Caco-2 (cell line): ENCODE measurements at regions not wholly inside any gene's neighbourhood (a gene's known extent, or its start where the extent isn't known, plus 50 kb on each side); places are given as distances from the start of the nearest gene placed in this dataset.
"Not testable (repeated sequence)": the region's sequence is repeated elsewhere in the genome, so short reads cannot be mapped to it uniquely, and the experiment has no call there.

Experiments used
- BruUV-seq: library from RNA; stranded (reverse); fragments of 400-500 nt; replicated peaks from 2 replicates; lab custom pipeline; 2021; lab: Mats Ljungman, UMichigan
- CTCF ChIA-PET: fragments of 300-600 bp; sonication (Branson Sonifier 250); formaldehyde crosslinking; loops from one replicate; lab custom pipeline; 2022; ENCODE audit warnings: antibody characterized with exemption; lab: Charles Lee
- POLR2A ChIA-PET: fragments of 300-600 bp; sonication (Branson Sonifier 250); formaldehyde crosslinking; loops from one replicate; lab custom pipeline; 2022; ENCODE audit warnings: antibody characterized with exemption; lab: Charles Lee
- DNase-seq, 2 experiments: peaks; one replicate each; pipeline versions ENCODE4 v3.0.0 to v3.0.0-alpha.2; 2020 to 2022
- H3K27me3 ChIP-seq: replicated peaks from 2 replicates; pipeline ENCODE4 v1.6.0; 2011; ENCODE audit warnings: low read length; ENCODE audit not compliant: control insufficient read depth, insufficient read depth
- H3K36me3 ChIP-seq: 2 replicates; pipeline ENCODE4 v1.5.1; 2011; ENCODE audit warnings: low read length; ENCODE audit not compliant: control insufficient read depth, insufficient read depth
- H3K4me1 ChIP-seq: fragments of 250-450 bp; sonication (Bioruptor Pico); 2 replicates; pipeline ENCODE4 v1.5.1; 2020; ENCODE audit warnings: mild to moderate bottlenecking
- H3K4me3 ChIP-seq: 2 replicates; pipeline ENCODE4 v1.5.1; 2011; ENCODE audit warnings: low read depth, mild to moderate bottlenecking, control low read depth, low read length
- H3K9me3 ChIP-seq: fragments of 250-450 bp; sonication (Bioruptor Pico); 2 replicates; pipeline ENCODE4 v1.5.1; 2020; ENCODE audit warnings: mild to moderate bottlenecking, moderate library complexity
- H3K27ac Mint-ChIP-seq: one replicate; pipeline ENCODE4 v1.8.0; 2022; ENCODE audit warnings: mixed read lengths; ENCODE audit not compliant: unreplicated experiment
- H3K27me3 Mint-ChIP-seq: one replicate; pipeline ENCODE4 v1.8.0; 2022; ENCODE audit warnings: mixed read lengths; ENCODE audit not compliant: insufficient read depth, unreplicated experiment
- H3K36me3 Mint-ChIP-seq: one replicate; pipeline ENCODE4 v1.8.0; 2022; ENCODE audit warnings: mild to moderate bottlenecking, mixed read lengths; ENCODE audit not compliant: insufficient read depth, unreplicated experiment
- H3K4me1 Mint-ChIP-seq: one replicate; pipeline ENCODE4 v1.8.0; 2022; ENCODE audit warnings: low read depth, mixed read lengths; ENCODE audit not compliant: unreplicated experiment
- H3K4me3 Mint-ChIP-seq: one replicate; pipeline ENCODE4 v1.8.0; 2022; ENCODE audit warnings: mild to moderate bottlenecking, moderate library complexity, mixed read lengths; ENCODE audit not compliant: unreplicated experiment
- H3K9me3 Mint-ChIP-seq: one replicate; pipeline ENCODE4 v1.8.0; 2022; ENCODE audit warnings: mixed read lengths; ENCODE audit not compliant: unreplicated experiment
- CTCF ChIP-seq, 2 experiments: fragments of 200-600 bp in 1 of 2; IDR thresholded peaks; 1 replicate in 1 of 2; 2 replicates in 1 of 2; pipeline versions ENCODE4 v1.5.1 to v1.8.0; 2011 to 2022; ENCODE audit warnings: antibody characterized with exemption in 1 of 2, control low read depth in 1 of 2, inconsistent platforms in 1 of 2, low read depth in 1 of 2, low read length in 1 of 2, mild to moderate bottlenecking in 1 of 2, moderate library complexity in 1 of 2; ENCODE audit not compliant: insufficient read depth in 1 of 2, severe bottlenecking in 1 of 2, unreplicated experiment in 1 of 2
- intact Hi-C: fragments of 100-400 bp; cut with micrococcal nuclease; formaldehyde crosslinking; loops from one replicate; pipeline ENCODE4 v1.10.0; 2022; ENCODE audit not compliant: unreplicated experiment

- no peak for DNase-seq
- no TSS peak for BruUV-seq
- no peaks in the 10 kb centered on the region for H3K4me1 ChIP-seq
- POLR2A ChIA-PET, result no interaction called here
- H3K36me3 ChIP-seq, result no peaks in the 10 kb centered on the region
- Mint-ChIP-seq H3K36me3 (no peaks in the 10 kb centered on the region), H3K9me3 (no peaks in the 10 kb centered on the region), H3K27ac (no peak overlapping the region), H3K4me1 (no peaks in the 10 kb centered on the region), H3K4me3 (no peak overlapping the region), H3K27me3 (no peaks in the 10 kb centered on the region)
- TF ChIP-seq CTCF (IDR thresholded peaks at IDR 0.05; ENCODE audit: insufficient read depth in 1 of 2, low read depth in 1 of 2, low read length in 1 of 2, severe bottlenecking in 1 of 2, unreplicated experiment in 1 of 2), result no peak
- CTCF ChIA-PET, result no interaction called here
- H3K9me3 ChIP-seq, result no peaks in the 10 kb centered on the region
- intact Hi-C loops, result no loop called here
- no peak overlapping the region for H3K4me3 ChIP-seq
- H3K27me3 ChIP-seq, result no peaks in the 10 kb centered on the region
Measured at GRCh38 chrX:118271775-118272174, 74.1 kb upstream of the WDR44 start.

- H3K9me3 ChIP-seq, result no peaks in the 10 kb centered on the region
- no TSS peak for BruUV-seq
- no peak overlapping the region for H3K4me3 Mint-ChIP-seq
- no peaks in the 10 kb centered on the region for H3K9me3 Mint-ChIP-seq
- TF ChIP-seq CTCF (IDR thresholded peaks at IDR 0.05; ENCODE audit: insufficient read depth in 1 of 2, low read depth in 1 of 2, low read length in 1 of 2, severe bottlenecking in 1 of 2, unreplicated experiment in 1 of 2), result no peak
- no peaks in the 10 kb centered on the region for H3K36me3 Mint-ChIP-seq
- no peak overlapping the region for H3K4me3 ChIP-seq
- intact Hi-C loops, result no loop called here
- H3K36me3 ChIP-seq, result no peaks in the 10 kb centered on the region
- no peaks in the 10 kb centered on the region for H3K27me3 Mint-ChIP-seq
- POLR2A ChIA-PET, result no interaction called here
- no peaks in the 10 kb centered on the region for H3K4me1 Mint-ChIP-seq
- no peak overlapping the region for H3K27ac Mint-ChIP-seq
- CTCF ChIA-PET, result no interaction called here
- no peaks in the 10 kb centered on the region for H3K4me1 ChIP-seq
- no peak for DNase-seq
- no peaks in the 10 kb centered on the region for H3K27me3 ChIP-seq
Measured at GRCh38 chrX:118272242-118272641, 73.7 kb upstream of the WDR44 start.

- no peaks in the 10 kb centered on the region for H3K9me3 Mint-ChIP-seq
- no TSS peak for BruUV-seq
Measured at GRCh38 chrX:118286066-118286762, 59.7 kb upstream of the WDR44 start.

GRCh38 chrX:118295818-118296217, 50.1 kb upstream of the WDR44 start:
- H3K4me3 Mint-ChIP-seq, H3K36me3 ChIP-seq, POLR2A ChIA-PET, H3K9me3 Mint-ChIP-seq, H3K4me3 ChIP-seq, H3K9me3 ChIP-seq, BruUV-seq, H3K4me1 Mint-ChIP-seq, H3K27me3 ChIP-seq, H3K36me3 Mint-ChIP-seq, CTCF ChIA-PET, DNase-seq, H3K4me1 ChIP-seq, H3K27me3 Mint-ChIP-seq, H3K27ac Mint-ChIP-seq, intact Hi-C loops: not testable (repeated sequence)

More at GRCh38 chrX:118286066-118286762, 59.7 kb upstream of the WDR44 start:
- no peak overlapping the region for H3K27ac Mint-ChIP-seq
- ChIA-PET CTCF (no interaction called here), POLR2A (no interaction called here)
- intact Hi-C loops, result no loop called here
- H3K36me3 ChIP-seq, result no peaks in the 10 kb centered on the region
- no peaks in the 10 kb centered on the region for H3K4me1 Mint-ChIP-seq
- no peak overlapping the region for H3K4me3 Mint-ChIP-seq
- no peak for TF ChIP-seq CTCF (IDR thresholded peaks at IDR 0.05; ENCODE audit: insufficient read depth in 1 of 2, low read depth in 1 of 2, low read length in 1 of 2, severe bottlenecking in 1 of 2, unreplicated experiment in 1 of 2)
- H3K36me3 Mint-ChIP-seq, result no peaks in the 10 kb centered on the region
- no peaks in the 10 kb centered on the region for H3K9me3 ChIP-seq
- H3K4me1 ChIP-seq, result no peaks in the 10 kb centered on the region; the same call in 1 of the 2 replicates
- DNase-seq, result no peak
- no peaks in the 10 kb centered on the region for H3K27me3 Mint-ChIP-seq
- no peaks in the 10 kb centered on the region for H3K27me3 ChIP-seq
- H3K4me3 ChIP-seq, result no peak overlapping the region
